SJCRH30 (cell line): ENCODE measurements at regions not wholly inside any gene's neighbourhood (a gene's known extent, or its start where the extent isn't known, plus 50 kb on each side); places are given as distances from the start of the nearest gene placed in this dataset.

Experiments used
- DNase-seq, 2 experiments: peaks; one replicate each; pipeline ENCODE4 v3.0.0-alpha.2; 2015 to 2020
- H3K27ac ChIP-seq: fragments of 250-450 bp; sonication (Bioruptor Pico); 2 replicates; pipeline ENCODE4 v1.5.1; 2020; ENCODE audit warnings: mild to moderate bottlenecking, moderate library complexity
- H3K27me3 ChIP-seq: fragments of 250-450 bp; sonication (Bioruptor Pico); 2 replicates; pipeline ENCODE4 v1.5.1; 2020; ENCODE audit warnings: mild to moderate bottlenecking, moderate library complexity
- H3K36me3 ChIP-seq: fragments of 250-450 bp; sonication (Bioruptor Pico); 2 replicates; pipeline ENCODE4 v1.5.1; 2020; ENCODE audit warnings: mild to moderate bottlenecking, moderate library complexity
- H3K4me1 ChIP-seq: fragments of 250-450 bp; sonication (Bioruptor Pico); 2 replicates; pipeline ENCODE4 v1.5.1; 2020; ENCODE audit warnings: mild to moderate bottlenecking, moderate library complexity
- H3K4me3 ChIP-seq: fragments of 250-450 bp; sonication (Bioruptor Pico); 2 replicates; pipeline ENCODE4 v1.5.1; 2020; ENCODE audit warnings: mild to moderate bottlenecking, moderate library complexity
- H3K9me3 ChIP-seq: fragments of 250-450 bp; sonication (Bioruptor Pico); replicated peaks from 2 replicates; pipeline ENCODE4 v1.5.1; 2020; ENCODE audit warnings: mild to moderate bottlenecking, moderate library complexity

DNA sequence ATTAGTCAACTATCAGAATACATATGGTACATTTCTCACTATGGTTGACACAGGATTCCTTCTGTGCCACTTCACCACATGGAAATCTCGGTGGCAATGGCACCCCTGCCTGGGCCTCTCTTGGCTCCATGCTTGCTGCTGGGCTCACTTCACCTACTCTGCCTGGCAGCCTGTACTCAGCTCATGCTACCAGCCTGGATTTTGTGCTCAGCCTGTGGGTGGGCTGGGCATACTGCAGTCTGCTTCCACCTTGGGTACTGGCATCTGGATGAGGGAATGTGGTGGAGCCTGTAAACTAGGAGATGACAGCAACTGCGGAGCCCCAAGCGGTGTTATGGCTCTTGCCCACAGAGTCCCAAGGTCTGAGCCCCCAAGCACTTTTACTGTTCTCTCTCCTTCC lies 604.1 kb downstream of the MTRR start:
- no peaks in the 10 kb centered on the region for H3K4me1 ChIP-seq
- no peak overlapping the region for H3K27ac ChIP-seq
- no peaks in the 10 kb centered on the region for H3K36me3 ChIP-seq
- H3K9me3 ChIP-seq = no peaks in the 10 kb centered on the region
- no peak overlapping the region for H3K4me3 ChIP-seq
- H3K27me3 ChIP-seq = no peaks in the 10 kb centered on the region
- DNase-seq = no peak

GRCh38 chr5:8473827-8474568 lies 605.0 kb downstream of the MTRR start:
- H3K4me1 ChIP-seq = no peaks in the 10 kb centered on the region
- no peaks in the 10 kb centered on the region for H3K36me3 ChIP-seq
- H3K27ac ChIP-seq = no peak overlapping the region
- no peaks in the 10 kb centered on the region for H3K27me3 ChIP-seq
- H3K9me3 ChIP-seq = no peaks in the 10 kb centered on the region
- H3K4me3 ChIP-seq = no peak overlapping the region
- peak in 1 of 2 experiments; percentile 11 for DNase-seq

DNA sequence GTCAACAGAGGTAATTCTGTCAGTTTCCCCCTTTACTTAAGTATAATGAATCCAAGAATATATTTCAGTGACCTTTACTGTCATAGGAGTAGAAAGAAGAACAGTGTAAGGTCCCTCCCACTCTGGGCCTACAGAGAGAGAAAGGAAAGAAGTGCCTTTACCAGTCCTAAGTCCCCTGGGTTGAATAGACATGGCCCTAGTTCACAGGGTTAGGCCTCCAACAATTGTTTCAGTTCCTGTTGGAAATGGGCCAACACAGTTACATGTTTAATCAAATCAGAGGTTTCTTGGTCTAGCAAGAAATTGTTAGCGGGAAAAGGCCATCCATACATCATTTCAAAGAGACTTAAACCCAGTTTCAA lies 605.6 kb downstream of the MTRR start:
- Histone ChIP-seq H3K36me3 (no peaks in the 10 kb centered on the region), H3K9me3 (no peaks in the 10 kb centered on the region), H3K27ac (no peak overlapping the region), H3K4me1 (no peaks in the 10 kb centered on the region), H3K27me3 (no peaks in the 10 kb centered on the region), H3K4me3 (no peak overlapping the region)
- DNase-seq = no peak

DNA sequence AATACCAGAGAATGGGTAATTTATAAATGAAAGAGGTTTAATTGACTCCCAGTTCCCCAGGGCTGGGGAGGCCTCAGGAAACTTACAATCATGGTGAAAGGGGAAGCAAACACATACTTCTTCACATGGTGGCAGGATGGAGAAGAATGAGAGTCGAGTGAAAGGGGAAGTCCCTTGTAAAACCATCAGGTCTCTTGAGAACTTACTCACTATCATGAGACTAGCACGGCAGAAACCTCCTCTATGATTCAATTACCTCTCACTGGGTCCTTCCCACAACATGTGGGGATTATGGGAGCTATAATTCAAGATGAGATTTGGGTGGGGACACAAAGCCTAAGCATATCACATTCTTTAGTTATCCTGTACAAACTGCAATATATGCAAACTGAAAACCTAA lies 609.4 kb downstream of the MTRR start:
- DNase-seq = no peak
- Histone ChIP-seq H3K27ac (no peak overlapping the region), H3K4me1 (no peaks in the 10 kb centered on the region), H3K36me3 (no peaks in the 10 kb centered on the region), H3K4me3 (no peak overlapping the region), H3K9me3 (no peaks in the 10 kb centered on the region), H3K27me3 (no peaks in the 10 kb centered on the region)

DNA sequence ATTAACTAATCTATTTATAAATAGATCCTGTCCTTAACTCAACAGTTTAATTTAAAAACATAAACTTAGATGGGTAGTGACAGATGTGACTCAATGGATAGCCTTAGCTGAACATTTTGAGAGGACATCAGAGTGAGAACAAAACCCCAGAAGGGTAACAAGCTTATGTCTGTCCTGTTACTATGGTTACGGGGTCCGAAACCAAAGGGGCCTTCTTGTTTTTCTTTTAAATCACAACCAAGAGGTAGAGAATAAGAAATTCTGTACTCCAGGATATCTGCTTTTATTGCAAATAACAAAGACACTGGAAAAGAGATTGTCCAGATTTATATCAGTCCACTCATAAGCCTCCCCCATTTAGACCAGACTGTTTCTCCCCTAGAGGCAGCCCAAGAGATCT lies 612.1 kb downstream of the MTRR start:
- Histone ChIP-seq H3K4me1 (no peaks in the 10 kb centered on the region), H3K9me3 (no peaks in the 10 kb centered on the region), H3K4me3 (no peak overlapping the region), H3K27ac (no peak overlapping the region), H3K36me3 (no peaks in the 10 kb centered on the region), H3K27me3 (no peaks in the 10 kb centered on the region)
- no peak for DNase-seq

DNA sequence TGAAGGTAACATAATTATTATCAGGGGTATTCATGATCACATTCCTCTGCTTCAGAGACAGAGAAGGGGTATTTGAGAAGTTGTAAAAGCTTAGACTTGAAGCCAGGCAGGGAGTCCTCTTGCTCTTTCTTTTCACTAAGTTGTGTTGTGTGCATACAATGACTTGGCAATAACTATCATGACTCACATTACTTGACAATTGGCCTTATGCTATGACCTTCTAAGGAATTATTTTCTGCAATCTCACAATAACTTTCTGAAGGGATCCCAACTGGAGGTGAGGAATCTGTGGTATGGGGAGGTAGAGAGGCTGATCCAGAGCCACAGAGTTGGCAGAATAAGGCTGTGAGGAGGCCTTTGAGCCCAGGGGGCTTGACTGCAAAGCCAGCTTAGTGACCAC lies 622.3 kb downstream of the MTRR start:
- DNase-seq = no peak
- Histone ChIP-seq H3K4me3 (no peak overlapping the region), H3K27ac (no peak overlapping the region), H3K4me1 (no peaks in the 10 kb centered on the region), H3K9me3 (no peaks in the 10 kb centered on the region), H3K27me3 (no peaks in the 10 kb centered on the region), H3K36me3 (no peaks in the 10 kb centered on the region)

DNA sequence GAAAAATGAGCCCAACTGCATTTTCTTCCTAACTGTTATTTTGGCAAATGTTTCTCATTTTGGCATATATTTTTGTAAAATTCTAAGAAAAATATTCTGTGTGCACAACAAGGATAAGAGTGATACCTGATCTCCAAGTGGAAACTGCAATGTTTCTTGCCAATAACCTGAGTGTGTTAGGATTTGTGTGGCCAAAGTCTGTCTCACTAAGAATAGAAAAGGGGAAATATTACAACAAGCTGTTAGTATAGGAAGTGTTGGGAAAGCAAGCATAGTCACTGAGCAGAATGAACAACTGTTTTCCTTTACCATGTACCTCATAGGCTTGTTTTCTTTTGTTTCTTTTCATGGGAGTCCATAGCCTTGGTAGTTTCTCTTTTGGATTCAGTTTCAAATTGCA lies 624.2 kb downstream of the MTRR start:
- Histone ChIP-seq H3K36me3 (no peaks in the 10 kb centered on the region), H3K27ac (no peak overlapping the region), H3K27me3 (no peaks in the 10 kb centered on the region), H3K4me1 (no peaks in the 10 kb centered on the region), H3K4me3 (no peak overlapping the region), H3K9me3 (no peaks in the 10 kb centered on the region)
- DNase-seq = no peak

- Histone ChIP-seq H3K27me3 (no peaks in the 10 kb centered on the region), H3K4me3 (no peak overlapping the region), H3K9me3 (no peaks in the 10 kb centered on the region), H3K4me1 (no peaks in the 10 kb centered on the region), H3K27ac (no peak overlapping the region), H3K36me3 (no peaks in the 10 kb centered on the region)
- no peak for DNase-seq
Observed at GRCh38 chr5:8500426-8500825, 631.5 kb downstream of the MTRR start.

- Histone ChIP-seq H3K9me3 (no peaks in the 10 kb centered on the region), H3K27me3 (no peaks in the 10 kb centered on the region), H3K27ac (no peak overlapping the region), H3K36me3 (no peaks in the 10 kb centered on the region), H3K4me3 (no peak overlapping the region), H3K4me1 (no peaks in the 10 kb centered on the region)
- DNase-seq = no peak
Observed at GRCh38 chr5:8505196-8505595, 636.2 kb downstream of the MTRR start.

GRCh38 chr5:8508231-8508630 lies 639.3 kb downstream of the MTRR start:
- H3K36me3 ChIP-seq = no peaks in the 10 kb centered on the region
- H3K4me1 ChIP-seq = no peaks in the 10 kb centered on the region
- no peaks in the 10 kb centered on the region for H3K27me3 ChIP-seq
- no peaks in the 10 kb centered on the region for H3K9me3 ChIP-seq
- no peak overlapping the region for H3K4me3 ChIP-seq
- peak in 1 of 2 experiments; percentile 3 for DNase-seq
- no peak overlapping the region for H3K27ac ChIP-seq

DNA sequence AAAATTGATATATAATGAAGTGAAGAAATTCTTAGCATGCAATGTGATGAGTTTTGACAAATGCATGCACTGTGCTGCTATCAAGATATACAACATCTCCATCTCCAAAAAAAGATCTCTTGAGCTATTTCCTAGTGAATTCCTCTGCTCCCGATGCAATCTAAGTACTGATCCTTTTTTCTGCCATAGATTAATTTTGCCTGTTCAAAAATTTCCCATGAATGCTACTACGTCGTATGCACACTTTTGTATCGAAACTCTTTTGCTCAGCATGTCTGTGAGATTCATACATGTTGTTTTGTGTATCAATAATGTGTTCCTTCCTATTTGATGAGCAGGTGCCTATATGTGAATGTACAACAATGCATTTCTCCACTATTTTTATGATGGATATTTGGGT lies 647.4 kb downstream of the MTRR start:
- H3K27me3 ChIP-seq = no peaks in the 10 kb centered on the region
- no peak overlapping the region for H3K27ac ChIP-seq
- H3K4me3 ChIP-seq = no peak overlapping the region
- no peaks in the 10 kb centered on the region for H3K9me3 ChIP-seq
- H3K36me3 ChIP-seq = no peaks in the 10 kb centered on the region
- H3K4me1 ChIP-seq = no peaks in the 10 kb centered on the region
- no peak for DNase-seq

GRCh38 chr5:8517456-8517855 lies 648.5 kb downstream of the MTRR start:
- no peaks in the 10 kb centered on the region for H3K4me1 ChIP-seq
- no peaks in the 10 kb centered on the region for H3K36me3 ChIP-seq
- DNase-seq = peak; percentile 4 to 17

DNA sequence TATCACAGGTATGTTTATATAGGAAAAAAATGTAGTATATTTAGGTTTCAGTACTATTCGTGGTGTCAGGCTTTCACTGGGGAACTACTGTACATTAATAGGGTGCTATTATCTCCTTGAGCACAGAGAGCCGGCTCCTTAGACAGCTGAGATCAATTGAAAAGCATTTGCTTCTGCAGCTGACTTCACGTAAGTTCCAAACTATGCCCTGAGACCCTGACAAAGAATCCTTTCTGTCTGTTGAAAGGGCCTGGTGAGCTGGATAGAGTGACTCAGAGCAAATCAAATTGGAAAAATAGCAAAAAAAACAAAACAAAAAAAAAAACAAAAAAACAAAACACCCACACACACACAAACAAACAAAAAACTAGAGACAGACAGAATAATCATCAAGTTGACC lies 652.0 kb downstream of the MTRR start:
- Histone ChIP-seq H3K9me3 (no peaks in the 10 kb centered on the region), H3K27me3 (no peaks in the 10 kb centered on the region), H3K4me1 (no peaks in the 10 kb centered on the region), H3K36me3 (no peaks in the 10 kb centered on the region), H3K4me3 (no peak overlapping the region), H3K27ac (no peak overlapping the region)
- no peak for DNase-seq

More at GRCh38 chr5:8517456-8517855, 648.5 kb downstream of the MTRR start:
- H3K9me3 ChIP-seq = no peaks in the 10 kb centered on the region
- no peaks in the 10 kb centered on the region for H3K27me3 ChIP-seq
- H3K27ac ChIP-seq = no peak overlapping the region
- no peak overlapping the region for H3K4me3 ChIP-seq

DNA sequence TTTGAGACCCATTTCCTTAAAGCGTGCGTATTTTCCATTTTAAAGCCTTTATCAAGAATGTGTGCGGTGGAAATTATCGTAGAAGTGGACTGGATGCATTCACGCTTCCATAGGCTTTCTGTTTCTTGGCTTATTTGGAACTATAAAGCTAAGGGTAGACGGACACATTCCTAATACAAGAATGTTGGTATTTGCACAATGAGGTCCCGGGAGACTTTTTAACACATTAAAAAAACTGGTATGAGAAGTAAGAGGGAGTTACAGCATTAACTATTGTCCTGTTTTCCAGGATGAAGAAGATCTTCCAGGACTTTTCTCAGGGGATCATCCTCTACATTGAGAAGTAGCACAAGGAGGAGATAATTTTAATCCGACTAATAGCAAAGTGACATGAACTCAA lies 653.0 kb downstream of the MTRR start:
- no peaks in the 10 kb centered on the region for H3K4me1 ChIP-seq
- no peaks in the 10 kb centered on the region for H3K36me3 ChIP-seq
- H3K9me3 ChIP-seq = no peaks in the 10 kb centered on the region
- no peak overlapping the region for H3K27ac ChIP-seq
- no peak overlapping the region for H3K4me3 ChIP-seq
- no peak for DNase-seq
- H3K27me3 ChIP-seq = no peaks in the 10 kb centered on the region

DNA sequence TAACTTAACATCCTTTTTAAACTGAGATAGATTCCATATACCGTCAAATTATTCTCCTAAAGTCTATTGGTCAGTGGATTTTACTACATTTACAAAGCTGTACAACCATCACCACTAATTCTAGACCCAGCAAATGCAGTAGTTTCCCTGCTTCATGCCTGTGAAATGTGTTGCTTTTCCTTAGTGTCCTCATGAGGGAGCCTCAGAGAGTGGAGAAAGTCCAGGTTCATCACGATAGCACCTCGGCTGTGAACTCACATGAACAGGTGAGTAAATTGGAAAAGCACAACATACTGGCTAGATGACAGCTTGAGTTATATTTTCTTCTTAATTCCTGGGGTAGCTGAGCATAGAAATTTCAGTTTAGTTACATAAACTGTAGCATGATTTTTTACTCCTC lies 653.7 kb downstream of the MTRR start:
- H3K27me3 ChIP-seq = no peaks in the 10 kb centered on the region
- no peaks in the 10 kb centered on the region for H3K9me3 ChIP-seq
- no peaks in the 10 kb centered on the region for H3K36me3 ChIP-seq
- DNase-seq = no peak
- H3K4me3 ChIP-seq = no peak overlapping the region
- no peaks in the 10 kb centered on the region for H3K4me1 ChIP-seq
- H3K27ac ChIP-seq = no peak overlapping the region

DNA sequence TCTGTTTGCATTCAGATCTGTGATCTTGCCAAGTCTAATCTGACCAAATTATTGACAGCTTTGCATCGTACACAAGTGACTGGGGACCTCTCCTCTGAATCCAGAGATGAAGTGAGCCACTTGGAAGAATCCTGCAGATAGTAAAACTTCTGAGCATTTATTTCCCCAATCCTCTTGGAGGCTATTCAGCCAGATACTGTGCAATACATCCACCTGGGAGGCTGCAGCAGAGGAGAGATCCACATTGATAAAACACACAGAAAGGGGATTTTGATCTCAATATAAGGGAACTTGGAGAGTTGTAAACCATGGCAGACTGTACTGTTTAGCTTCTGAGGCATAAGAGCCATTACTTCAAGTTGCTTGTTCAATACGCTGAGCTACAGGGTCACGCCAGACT lies 654.6 kb downstream of the MTRR start:
- Histone ChIP-seq H3K36me3 (no peaks in the 10 kb centered on the region), H3K9me3 (no peaks in the 10 kb centered on the region), H3K4me1 (no peaks in the 10 kb centered on the region), H3K27me3 (no peaks in the 10 kb centered on the region), H3K27ac (no peak overlapping the region), H3K4me3 (no peak overlapping the region)
- DNase-seq = no peak
